Activated CD8-positive, alpha-beta memory T cell treated with anti-CD3 and anti-CD28 coated beads, Interleukin-2, amount 50 U/mL, for 48 hours (primary cell): ENCODE measurements at regions not wholly inside any gene's neighbourhood (a gene's known extent, or its start where the extent isn't known, plus 50 kb on each side); places are given as distances from the start of the nearest gene placed in this dataset.
A peak's percentile ranks its signal among the peaks of the same experiment; 100 is the strongest.
"Not testable (repeated sequence)": the region's sequence is repeated elsewhere in the genome, so short reads cannot be mapped to it uniquely, and the experiment has no call there.

Experiments
- DNase-seq: peaks from one replicate; pipeline ENCODE4 v3.0.0-alpha.2; 2020

- no peak for DNase-seq
Measured at GRCh38 chr1:67589519-67590233, 95.3 kb upstream of the GADD45A start.

GRCh38 chr1:67590329-67590728 lies 94.7 kb upstream of the GADD45A start:
- DNase-seq: no peak

- DNase-seq: no peak
Measured at GRCh38 chr1:67594764-67595163, 90.2 kb upstream of the GADD45A start.

- no peak for DNase-seq
Measured at GRCh38 chr1:67596674-67597073, 88.3 kb upstream of the GADD45A start.

GRCh38 chr1:67597336-67597735 lies 87.7 kb upstream of the GADD45A start:
- no peak for DNase-seq

GRCh38 chr1:67599085-67599484 lies 85.9 kb upstream of the GADD45A start:
- DNase-seq: no peak

- no peak for DNase-seq
Measured at GRCh38 chr1:67601539-67601938, 83.5 kb upstream of the GADD45A start.

GRCh38 chr1:67601955-67602354 lies 83.0 kb upstream of the GADD45A start:
- no peak for DNase-seq

- DNase-seq: no peak
Measured at GRCh38 chr1:67604778-67605177, 80.2 kb upstream of the GADD45A start.

- peak; percentile 29 for DNase-seq
Measured at GRCh38 chr1:67605209-67605780, 79.7 kb upstream of the GADD45A start.

- no peak for DNase-seq
Measured at GRCh38 chr1:67607286-67607685, 77.7 kb upstream of the GADD45A start.

- DNase-seq: no peak
Measured at GRCh38 chr1:67607699-67608098, 77.3 kb upstream of the GADD45A start.

GRCh38 chr1:67608661-67609576 lies 76.1 kb upstream of the GADD45A start:
- no peak for DNase-seq

GRCh38 chr1:67609577-67610341 lies 75.2 kb upstream of the GADD45A start:
- DNase-seq: no peak

GRCh38 chr1:67610450-67610849 lies 74.6 kb upstream of the GADD45A start:
- no peak for DNase-seq

GRCh38 chr1:67611846-67612245 lies 73.2 kb upstream of the GADD45A start:
- DNase-seq: no peak

GRCh38 chr1:67612788-67613241 lies 72.2 kb upstream of the GADD45A start:
- DNase-seq: no peak

- DNase-seq: not testable (repeated sequence)
Measured at GRCh38 chr1:67613479-67613878, 71.5 kb upstream of the GADD45A start.

- no peak for DNase-seq
Measured at GRCh38 chr1:67614511-67614934, 70.5 kb upstream of the GADD45A start.

GRCh38 chr1:67615886-67616285 lies 69.1 kb upstream of the GADD45A start:
- DNase-seq: no peak

GRCh38 chr1:67616394-67616985 lies 68.5 kb upstream of the GADD45A start:
- no peak for DNase-seq

- no peak for DNase-seq
Measured at GRCh38 chr1:67618285-67619018, 66.5 kb upstream of the GADD45A start.
